HEK293 (cell line): ENCODE measurements at regions not wholly inside any gene's neighbourhood (a gene's known extent, or its start where the extent isn't known, plus 50 kb on each side); places are given as distances from the start of the nearest gene placed in this dataset.

Experiments used
- CTCF ChIA-PET: fragments of 350-600 bp; formaldehyde crosslinking; extraction: SDS; loops from one replicate; lab custom pipeline; 2021; ENCODE audit warnings: antibody characterized with exemption; lab: Yijun Ruan, JAX
- POLR2A ChIA-PET: fragments of 300-600 bp; formaldehyde crosslinking; extraction: SDS; loops from one replicate; lab custom pipeline; 2020; ENCODE audit warnings: antibody characterized with exemption, inconsistent platforms; lab: Yijun Ruan, JAX
- H3K27ac ChIP-seq: fragments of 200-500 bp; sonication (Bioruptor generic); 2 replicates; pipeline ENCODE4 v1.5.1; 2014; ENCODE audit warnings: low read depth, low read length, control low read depth, inconsistent platforms; ENCODE audit errors: extremely low read depth
- H3K36me3 ChIP-seq, 2 experiments: fragments of 200-500 bp in 1 of 2; sonication (Bioruptor generic) in 1 of 2; 1 replicate in 1 of 2; 2 replicates in 1 of 2; pipeline ENCODE4 v1.5.1; 2014 to 2017; ENCODE audit warnings: inconsistent platforms in 2 of 2, low read length in 2 of 2; ENCODE audit not compliant: control insufficient read depth in 2 of 2, insufficient read depth in 1 of 2
- H3K4me1 ChIP-seq: fragments of 200-500 bp; sonication (Bioruptor generic); 2 replicates; pipeline ENCODE4 v1.5.1; 2014; ENCODE audit warnings: mild to moderate bottlenecking, low read length, inconsistent platforms; ENCODE audit not compliant: control insufficient read depth, insufficient read depth
- H3K4me3 ChIP-seq: 2 replicates; pipeline ENCODE4 v1.5.1; 2011; ENCODE audit warnings: low read depth, mild to moderate bottlenecking, control low read depth, low read length, moderate library complexity
- H3K9me3 ChIP-seq: fragments of 200-500 bp; sonication (Bioruptor generic); 2 replicates; pipeline ENCODE4 v1.5.1; 2014; ENCODE audit warnings: low read depth, low read length, inconsistent platforms; ENCODE audit not compliant: control insufficient read depth, insufficient read depth
- BCL11B ChIP-seq: fragments of 450-650 bp; formaldehyde crosslinking; IDR thresholded peaks from 2 replicates; pipeline ENCODE4 v1.5.1; 2016; ENCODE audit warnings: low read depth, missing biosample characterization, missing genetic modification characterization
- EGR2 ChIP-seq: fragments of 450-650 bp; formaldehyde crosslinking; IDR thresholded peaks from 2 replicates; pipeline ENCODE4 v1.5.1; 2016; ENCODE audit warnings: low read depth, missing biosample characterization, missing genetic modification characterization
- GLI2 ChIP-seq: fragments of 450-650 bp; formaldehyde crosslinking; IDR thresholded peaks from 2 replicates; pipeline ENCODE4; 2017; ENCODE audit warnings: missing biosample characterization, missing genetic modification characterization, low read depth, borderline replicate concordance
- KLF16 ChIP-seq: fragments of 450-650 bp; formaldehyde crosslinking; IDR thresholded peaks from 2 replicates; pipeline ENCODE4 v1.5.1; 2017; ENCODE audit warnings: missing biosample characterization, missing genetic modification characterization
- OVOL3 ChIP-seq: fragments of 450-650 bp; formaldehyde crosslinking; IDR thresholded peaks from 2 replicates; pipeline ENCODE4 v1.5.1; 2016; ENCODE audit warnings: missing biosample characterization, missing genetic modification characterization
- PRDM1 ChIP-seq: fragments of 450-650 bp; formaldehyde crosslinking; IDR thresholded peaks from 2 replicates; pipeline ENCODE4; 2016; ENCODE audit warnings: missing biosample characterization, missing genetic modification characterization
- ZBTB11 ChIP-seq: fragments of 450-650 bp; formaldehyde crosslinking; conservative IDR thresholded peaks from 2 replicates; pipeline ENCODE4 v1.5.1; 2016; ENCODE audit warnings: low read depth, missing biosample characterization, missing genetic modification characterization
- ZBTB8A ChIP-seq: fragments of 450-650 bp; formaldehyde crosslinking; IDR thresholded peaks from 2 replicates; pipeline ENCODE4 v1.5.1; 2016; ENCODE audit warnings: missing biosample characterization, missing genetic modification characterization
- ZFP3 ChIP-seq: fragments of 450-650 bp; formaldehyde crosslinking; IDR thresholded peaks from 2 replicates; pipeline ENCODE4 v1.5.1; 2016; ENCODE audit warnings: low read depth, missing biosample characterization, missing genetic modification characterization
- ZNF214 ChIP-seq: fragments of 450-650 bp; formaldehyde crosslinking; IDR thresholded peaks from 2 replicates; pipeline ENCODE4 v1.5.1; 2017; ENCODE audit warnings: missing biosample characterization, mild to moderate bottlenecking, missing genetic modification characterization, borderline replicate concordance
- ZNF221 ChIP-seq: fragments of 450-650 bp; formaldehyde crosslinking; IDR thresholded peaks from 2 replicates; pipeline ENCODE4 v1.5.1; 2017; ENCODE audit warnings: missing biosample characterization, missing genetic modification characterization, borderline replicate concordance
- ZNF266 ChIP-seq: fragments of 450-650 bp; formaldehyde crosslinking; IDR thresholded peaks from 2 replicates; pipeline ENCODE4 v1.5.1; 2016; ENCODE audit warnings: missing biosample characterization, missing genetic modification characterization, low read depth
- ZNF513 ChIP-seq: fragments of 450-650 bp; IDR thresholded peaks from 2 replicates; pipeline ENCODE4 v1.5.1; 2018; ENCODE audit warnings: missing biosample characterization, missing genetic modification characterization
- ZNF530 ChIP-seq: fragments of 450-650 bp; formaldehyde crosslinking; IDR thresholded peaks from 2 replicates; pipeline ENCODE4 v1.5.1; 2016; ENCODE audit warnings: low read depth, missing biosample characterization, missing genetic modification characterization
- ZNF558 ChIP-seq: fragments of 450-650 bp; formaldehyde crosslinking; IDR thresholded peaks from 2 replicates; pipeline ENCODE4 v1.5.1; 2016; ENCODE audit warnings: missing biosample characterization, missing genetic modification characterization
- ZNF747 ChIP-seq: fragments of 450-650 bp; formaldehyde crosslinking; IDR thresholded peaks from 2 replicates; pipeline ENCODE4 v1.5.1; 2016; ENCODE audit warnings: missing biosample characterization, missing genetic modification characterization
- ZNF776 ChIP-seq: fragments of 450-650 bp; formaldehyde crosslinking; IDR thresholded peaks from 2 replicates; pipeline ENCODE4 v1.5.0; 2017; ENCODE audit warnings: missing biosample characterization, missing genetic modification characterization, borderline replicate concordance
- ZSCAN30 ChIP-seq: fragments of 450-650 bp; IDR thresholded peaks from 2 replicates; pipeline ENCODE4 v1.5.1; 2018; ENCODE audit warnings: missing biosample characterization, mild to moderate bottlenecking, missing genetic modification characterization, moderate library complexity
- TF ChIP-seq, protein P1 (sequence below): fragments of 450-650 bp; formaldehyde crosslinking; IDR thresholded peaks from 2 replicates; pipeline ENCODE4 v1.5.1; 2016; ENCODE audit warnings: missing biosample characterization, missing genetic modification characterization, low read depth
- TF ChIP-seq, protein P2 (sequence below): fragments of 450-650 bp; formaldehyde crosslinking; IDR thresholded peaks from 2 replicates; pipeline ENCODE4 v1.5.1; 2016; ENCODE audit warnings: missing biosample characterization, missing genetic modification characterization
- TF ChIP-seq, protein P3 (sequence below): fragments of 450-650 bp; formaldehyde crosslinking; IDR thresholded peaks from 2 replicates; pipeline ENCODE4 v1.5.1; 2016; ENCODE audit warnings: missing biosample characterization, missing genetic modification characterization

DNA sequence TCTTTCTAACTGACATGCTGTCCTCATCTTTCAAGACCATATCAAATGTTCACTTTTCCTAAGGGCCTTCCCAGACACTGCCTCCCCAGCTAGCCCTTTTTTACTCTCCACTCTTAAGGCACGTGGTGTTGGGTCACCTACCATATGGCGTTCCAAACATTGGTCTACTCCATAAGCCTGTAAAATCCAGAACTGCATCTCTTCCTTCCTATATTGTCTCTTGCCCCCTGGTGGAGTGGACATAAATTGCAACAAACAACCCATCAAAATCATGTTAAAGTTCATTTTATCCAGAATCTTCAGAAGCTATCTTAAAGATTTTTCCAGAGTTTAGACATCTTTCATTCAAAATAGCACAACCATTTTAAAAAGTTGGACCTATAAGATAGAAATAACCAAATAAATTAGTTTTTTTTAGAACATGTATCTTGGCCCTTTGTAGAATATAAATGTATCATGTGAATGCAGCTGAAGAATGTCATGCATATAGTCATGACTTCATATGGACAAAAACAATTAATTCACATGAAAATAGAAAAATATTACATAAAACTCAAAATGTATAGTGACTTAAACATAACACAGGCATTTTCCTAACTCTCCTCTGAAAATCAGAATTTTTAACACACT is 180.6 kb upstream of the CHRM2 start:
- Histone ChIP-seq H3K36me3 (no peaks in the 10 kb centered on the region), H3K27ac (no peak overlapping the region), H3K9me3 (no peaks in the 10 kb centered on the region), H3K4me3 (no peak overlapping the region), H3K4me1 (no peaks in the 10 kb centered on the region)
- ChIA-PET CTCF (interaction anchor here (0.6 to 1.0 kb wide), 2 partner anchors 202 to 282 kb away, joined by 3 read pairs; no protein-coding TSS in a partner anchor), POLR2A (interaction anchor here (0.8 kb wide), 1 partner anchor 237 kb away, joined by 3 read pairs; no protein-coding TSS in a partner anchor)
- TF ChIP-seq ZBTB11 (tag by site-specific recombination) (no peak), ZNF513 (tag by site-specific recombination) (no peak), ZSCAN30 (tag by site-specific recombination) (no peak), ZNF266 (tag by site-specific recombination) (no peak)

- no peaks in the 10 kb centered on the region for H3K9me3 ChIP-seq
- POLR2A ChIA-PET = interaction anchor here (0.6 kb wide), 2 partner anchors 130 to 761 kb away, joined by 3 read pairs; no protein-coding TSS in a partner anchor
- H3K4me1 ChIP-seq = no peaks in the 10 kb centered on the region
- no peaks in the 10 kb centered on the region for H3K36me3 ChIP-seq
- TF ChIP-seq ZNF530 (tag by site-specific recombination) (no peak), EGR2 (tag by site-specific recombination) (no peak), ZNF776 (tag by site-specific recombination) (no peak), KLF16 (tag by site-specific recombination) (no peak), BCL11B (no peak), ZNF214 (no peak), ZSCAN30 (tag by site-specific recombination) (no peak), ZNF558 (tag by site-specific recombination) (no peak), ZBTB8A (no peak), GLI2 (no peak), OVOL3 (tag by site-specific recombination) (no peak), ZNF221 (no peak), ZFP3 (tag by site-specific recombination) (no peak), ZNF747 (tag by site-specific recombination) (no peak), PRDM1 (tag by site-specific recombination) (no peak)
- TF ChIP-seq, protein P1, sequence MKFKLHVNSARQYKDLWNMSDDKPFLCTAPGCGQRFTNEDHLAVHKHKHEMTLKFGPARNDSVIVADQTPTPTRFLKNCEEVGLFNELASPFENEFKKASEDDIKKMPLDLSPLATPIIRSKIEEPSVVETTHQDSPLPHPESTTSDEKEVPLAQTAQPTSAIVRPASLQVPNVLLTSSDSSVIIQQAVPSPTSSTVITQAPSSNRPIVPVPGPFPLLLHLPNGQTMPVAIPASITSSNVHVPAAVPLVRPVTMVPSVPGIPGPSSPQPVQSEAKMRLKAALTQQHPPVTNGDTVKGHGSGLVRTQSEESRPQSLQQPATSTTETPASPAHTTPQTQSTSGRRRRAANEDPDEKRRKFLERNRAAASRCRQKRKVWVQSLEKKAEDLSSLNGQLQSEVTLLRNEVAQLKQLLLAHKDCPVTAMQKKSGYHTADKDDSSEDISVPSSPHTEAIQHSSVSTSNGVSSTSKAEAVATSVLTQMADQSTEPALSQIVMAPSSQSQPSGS (tag by site-specific recombination) = no peak
- TF ChIP-seq, protein P2, sequence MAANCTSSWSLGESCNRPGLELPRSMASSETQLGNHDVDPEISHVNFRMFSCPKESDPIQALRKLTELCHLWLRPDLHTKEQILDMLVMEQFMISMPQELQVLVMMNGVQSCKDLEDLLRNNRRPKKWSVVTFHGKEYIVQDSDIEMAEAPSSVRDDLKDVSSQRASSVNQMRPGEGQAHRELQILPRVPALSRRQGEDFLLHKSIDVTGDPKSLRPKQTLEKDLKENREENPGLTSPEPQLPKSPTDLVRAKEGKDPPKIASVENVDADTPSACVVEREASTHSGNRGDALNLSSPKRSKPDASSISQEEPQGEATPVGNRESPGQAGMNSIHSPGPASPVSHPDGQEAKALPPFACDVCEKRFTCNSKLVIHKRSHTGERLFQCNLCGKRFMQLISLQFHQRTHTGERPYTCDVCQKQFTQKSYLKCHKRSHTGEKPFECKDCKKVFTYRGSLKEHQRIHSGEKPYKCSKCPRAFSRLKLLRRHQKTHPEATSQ = no peak
- TF ChIP-seq, protein P3, sequence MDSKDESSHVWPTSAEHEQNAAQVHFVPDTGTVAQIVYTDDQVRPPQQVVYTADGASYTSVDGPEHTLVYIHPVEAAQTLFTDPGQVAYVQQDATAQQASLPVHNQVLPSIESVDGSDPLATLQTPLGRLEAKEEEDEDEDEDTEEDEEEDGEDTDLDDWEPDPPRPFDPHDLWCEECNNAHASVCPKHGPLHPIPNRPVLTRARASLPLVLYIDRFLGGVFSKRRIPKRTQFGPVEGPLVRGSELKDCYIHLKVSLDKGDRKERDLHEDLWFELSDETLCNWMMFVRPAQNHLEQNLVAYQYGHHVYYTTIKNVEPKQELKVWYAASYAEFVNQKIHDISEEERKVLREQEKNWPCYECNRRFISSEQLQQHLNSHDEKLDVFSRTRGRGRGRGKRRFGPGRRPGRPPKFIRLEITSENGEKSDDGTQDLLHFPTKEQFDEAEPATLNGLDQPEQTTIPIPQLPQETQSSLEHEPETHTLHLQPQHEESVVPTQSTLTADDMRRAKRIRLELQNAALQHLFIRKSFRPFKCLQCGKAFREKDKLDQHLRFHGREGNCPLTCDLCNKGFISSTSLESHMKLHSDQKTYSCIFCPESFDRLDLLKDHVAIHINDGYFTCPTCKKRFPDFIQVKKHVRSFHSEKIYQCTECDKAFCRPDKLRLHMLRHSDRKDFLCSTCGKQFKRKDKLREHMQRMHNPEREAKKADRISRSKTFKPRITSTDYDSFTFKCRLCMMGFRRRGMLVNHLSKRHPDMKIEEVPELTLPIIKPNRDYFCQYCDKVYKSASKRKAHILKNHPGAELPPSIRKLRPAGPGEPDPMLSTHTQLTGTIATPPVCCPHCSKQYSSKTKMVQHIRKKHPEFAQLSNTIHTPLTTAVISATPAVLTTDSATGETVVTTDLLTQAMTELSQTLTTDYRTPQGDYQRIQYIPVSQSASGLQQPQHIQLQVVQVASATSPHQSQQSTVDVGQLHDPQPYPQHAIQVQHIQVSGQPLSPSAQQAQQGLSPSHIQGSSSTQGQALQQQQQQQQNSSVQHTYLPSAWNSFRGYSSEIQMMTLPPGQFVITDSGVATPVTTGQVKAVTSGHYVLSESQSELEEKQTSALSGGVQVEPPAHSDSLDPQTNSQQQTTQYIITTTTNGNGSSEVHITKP = no peak
- TF ChIP-seq, all 188 proteins: peak for 0
- CTCF ChIA-PET = no interaction called here
- Histone ChIP-seq H3K27ac (no peak overlapping the region), H3K4me3 (no peak overlapping the region)
Measured at GRCh38 chr7:136685501-136686173, 182.8 kb upstream of the CHRM2 start.
